Loucy (cell line): ENCODE measurements at regions not wholly inside any gene's neighbourhood (a gene's known extent, or its start where the extent isn't known, plus 50 kb on each side); places are given as distances from the start of the nearest gene placed in this dataset.

Experiments used
- CTCF ChIP-seq: fragments of 200-600 bp; sonication (generic); conservative IDR thresholded peaks from 2 replicates; pipeline ENCODE4 v1.5.1; 2014; ENCODE audit warnings: mild to moderate bottlenecking, antibody characterized with exemption, low read length
- EZH2phosphoT487 ChIP-seq: fragments of 200-600 bp; IDR thresholded peaks from 2 replicates; pipeline ENCODE4 v1.6.1; 2018; ENCODE audit warnings: antibody characterized with exemption, mild to moderate bottlenecking, moderate library complexity, borderline replicate concordance

GRCh38 chr7:115799430-115799829 lies 231.1 kb downstream of the TFEC start:
- TF ChIP-seq CTCF, result no peak
- TF ChIP-seq EZH2phosphoT487, result no peak
